Skeletal muscle tissue (tissue), 3 donors: ENCODE measurements at regions not wholly inside any gene's neighbourhood (a gene's known extent, or its start where the extent isn't known, plus 50 kb on each side); places are given as distances from the start of the nearest gene placed in this dataset.
"Not testable (repeated sequence)": the region's sequence is repeated elsewhere in the genome, so short reads cannot be mapped to it uniquely, and the experiment has no call there.

Source experiments
- H3K27ac ChIP-seq: one replicate; pipeline ENCODE4 v1.7.0; 2013; ENCODE audit warnings: mild to moderate bottlenecking, low read depth, low read length, inconsistent platforms
- H3K27me3 ChIP-seq, 3 donors: one replicate each; pipeline ENCODE4 v1.7.0; 2013; ENCODE audit warnings: low read length in 3 of 3; ENCODE audit not compliant: control insufficient read depth in 3 of 3, insufficient read depth in 3 of 3
- H3K36me3 ChIP-seq, 3 donors: one replicate each; pipeline ENCODE4 v1.7.0; 2013; ENCODE audit warnings: low read length in 3 of 3; ENCODE audit not compliant: control insufficient read depth in 3 of 3, insufficient read depth in 3 of 3
- H3K4me1 ChIP-seq, 3 donors: one replicate each; pipeline ENCODE4 v1.7.0; 2013; ENCODE audit warnings: low read length in 3 of 3, mild to moderate bottlenecking in 3 of 3; ENCODE audit not compliant: control insufficient read depth in 3 of 3, insufficient read depth in 3 of 3
- H3K4me3 ChIP-seq, 3 donors: one replicate each; pipeline ENCODE4 v1.7.0; 2013; ENCODE audit warnings: low read length in 3 of 3
- H3K9ac ChIP-seq, 3 donors: one replicate each; pipeline ENCODE4 v1.7.0; 2013; ENCODE audit warnings: low read length in 3 of 3, mild to moderate bottlenecking in 3 of 3, moderate library complexity in 2 of 3, low read depth in 1 of 3
- H3K9me3 ChIP-seq, 3 donors: one replicate each; pipeline ENCODE4 v1.7.0; 2013; ENCODE audit warnings: low read length in 3 of 3; ENCODE audit not compliant: control insufficient read depth in 3 of 3
- donor health status: Osteomylitis.

DNA sequence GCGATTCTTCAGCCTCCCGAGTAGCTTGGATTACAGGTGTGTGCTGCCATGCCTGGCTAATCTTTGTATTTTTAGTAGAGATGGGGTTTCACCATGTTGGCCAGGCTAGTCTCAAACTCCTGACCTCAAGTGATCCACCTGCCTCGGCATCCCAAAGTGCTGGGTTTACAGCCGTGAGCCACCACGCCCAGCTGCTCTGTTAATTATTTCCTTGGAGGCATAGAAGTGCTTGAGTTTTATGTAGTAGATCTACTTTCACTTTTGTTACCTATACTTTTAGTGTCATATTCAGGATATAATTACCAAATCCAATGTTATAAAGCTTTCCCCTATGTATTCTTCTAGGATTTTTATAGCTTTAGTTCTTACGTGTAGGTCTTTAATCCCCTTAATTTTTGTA lies 1093.0 kb downstream of the GATA3 start:
- no peaks in the 10 kb centered on the region for H3K27me3 ChIP-seq
- H3K36me3 ChIP-seq: no peaks in the 10 kb centered on the region
- no peaks in the 10 kb centered on the region for H3K4me1 ChIP-seq
- no peaks in the 10 kb centered on the region for H3K9me3 ChIP-seq
- no peak overlapping the region for H3K4me3 ChIP-seq
- no peak overlapping the region for H3K9ac ChIP-seq
- no peak overlapping the region for H3K27ac ChIP-seq

DNA sequence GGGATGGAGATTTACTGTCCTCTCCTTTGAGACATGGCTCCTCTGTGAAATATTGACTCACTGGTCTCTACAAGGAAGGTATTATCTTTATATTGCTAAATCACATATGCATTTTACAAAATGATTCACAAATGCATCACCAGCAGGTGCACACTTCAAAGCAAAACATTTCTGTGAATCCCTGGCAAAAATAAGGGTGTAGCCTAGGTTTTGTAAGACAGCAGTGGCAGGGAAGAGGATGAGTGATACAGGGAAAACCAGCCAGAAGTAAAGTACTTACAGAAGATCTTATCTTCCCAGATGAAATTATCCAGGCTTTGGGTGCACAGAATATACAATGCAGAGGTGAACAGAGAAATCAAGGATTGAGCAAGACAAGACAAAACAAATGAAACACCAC lies 1094.6 kb downstream of the GATA3 start:
- H3K4me1 ChIP-seq: no peaks in the 10 kb centered on the region
- H3K27me3 ChIP-seq: no peaks in the 10 kb centered on the region
- H3K9me3 ChIP-seq: no peaks in the 10 kb centered on the region
- H3K27ac ChIP-seq: no peak overlapping the region
- H3K9ac ChIP-seq: no peak overlapping the region
- H3K4me3 ChIP-seq: no peak overlapping the region
- H3K36me3 ChIP-seq: no peaks in the 10 kb centered on the region

DNA sequence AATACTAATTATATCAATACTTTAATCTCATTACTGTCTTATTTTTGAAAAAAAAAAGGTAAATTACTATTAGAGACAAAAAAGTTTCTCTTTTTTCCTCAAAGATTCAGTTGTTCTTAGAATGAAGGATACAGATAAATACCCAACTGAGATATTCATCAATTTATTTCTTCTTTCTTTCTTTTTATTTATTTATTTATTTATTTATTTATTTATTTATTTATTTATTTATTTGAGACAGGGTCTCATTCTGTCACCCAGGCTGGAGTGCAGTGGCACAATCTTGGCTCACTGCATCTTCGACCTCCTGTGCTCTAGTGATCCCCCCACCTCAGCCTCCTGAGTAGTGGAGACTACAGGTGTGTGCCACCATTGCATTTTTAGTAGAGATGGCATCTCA lies 1098.6 kb downstream of the GATA3 start:
- not testable (repeated sequence) for H3K27ac ChIP-seq, H3K4me3 ChIP-seq, H3K9me3 ChIP-seq, H3K9ac ChIP-seq, H3K36me3 ChIP-seq, H3K27me3 ChIP-seq, H3K4me1 ChIP-seq

DNA sequence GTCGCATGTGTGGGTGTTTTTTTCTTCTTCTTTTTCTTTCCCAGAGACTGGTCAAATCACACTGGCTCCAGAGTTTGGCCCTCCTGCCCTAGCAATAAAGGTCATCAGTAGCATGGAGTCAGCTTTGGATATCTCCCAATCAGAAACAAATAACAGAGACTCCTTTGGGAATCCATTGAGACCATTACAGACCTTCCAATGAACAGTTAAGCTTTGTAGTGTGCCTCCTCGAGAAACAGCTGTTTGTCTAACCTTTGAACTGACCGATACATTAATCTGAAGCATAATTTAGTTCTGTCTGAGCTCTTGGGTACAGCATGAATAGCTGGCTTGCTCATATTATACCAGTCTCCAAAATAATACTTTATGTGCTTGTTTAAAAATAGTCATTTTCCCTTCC lies 1103.2 kb downstream of the GATA3 start:
- no peaks in the 10 kb centered on the region for H3K9me3 ChIP-seq
- H3K27me3 ChIP-seq: no peaks in the 10 kb centered on the region
- H3K4me1 ChIP-seq: no peaks in the 10 kb centered on the region
- no peak overlapping the region for H3K9ac ChIP-seq
- no peaks in the 10 kb centered on the region for H3K36me3 ChIP-seq
- no peak overlapping the region for H3K27ac ChIP-seq
- H3K4me3 ChIP-seq: no peak overlapping the region

DNA sequence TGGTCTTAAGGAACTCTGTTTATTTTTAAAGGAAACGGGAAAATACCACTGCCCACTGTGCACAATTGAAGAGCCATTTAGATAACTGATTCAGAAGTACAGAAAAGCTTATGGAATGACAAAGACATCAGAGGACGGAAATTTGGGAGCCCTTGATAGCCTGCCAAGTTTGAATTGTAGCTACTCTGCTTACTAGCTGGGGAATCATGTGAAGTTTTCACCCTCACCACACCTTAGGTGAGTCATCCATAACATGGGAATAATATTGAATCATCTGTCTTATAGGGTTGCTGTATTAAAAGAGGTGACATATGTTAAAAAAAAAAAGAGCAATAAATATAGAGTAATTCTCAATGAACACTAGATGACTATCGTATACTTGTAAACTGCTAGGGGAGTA lies 1104.2 kb downstream of the GATA3 start:
- no peak overlapping the region for H3K4me3 ChIP-seq

DNA sequence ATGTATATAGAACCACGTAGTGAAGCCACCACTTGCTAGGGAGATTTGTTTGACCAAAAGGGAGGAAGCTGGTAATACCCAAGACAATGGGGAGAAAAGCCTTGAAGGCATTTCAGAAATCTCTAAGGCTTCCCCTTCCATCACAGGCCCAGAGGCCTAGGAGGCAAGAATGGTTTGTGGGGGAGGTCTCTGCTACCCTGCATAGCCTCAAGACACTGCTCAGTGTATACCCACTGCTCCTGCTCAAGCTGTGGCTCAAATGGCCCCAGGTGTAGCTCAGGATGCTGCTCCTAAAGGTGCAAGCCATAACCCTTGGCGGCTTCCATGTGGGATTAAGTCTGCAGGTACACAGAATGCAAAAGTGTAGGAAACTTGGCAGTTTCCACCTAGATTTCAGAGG lies 1105.8 kb downstream of the GATA3 start:
- no peaks in the 10 kb centered on the region for H3K4me1 ChIP-seq

More for the DNA sequence above, 1104.2 kb downstream of the GATA3 start:
- Histone ChIP-seq H3K9ac (no peak overlapping the region), H3K9me3 (no peaks in the 10 kb centered on the region), H3K36me3 (no peaks in the 10 kb centered on the region), H3K4me1 (no peaks in the 10 kb centered on the region), H3K27ac (no peak overlapping the region), H3K27me3 (no peaks in the 10 kb centered on the region)

DNA sequence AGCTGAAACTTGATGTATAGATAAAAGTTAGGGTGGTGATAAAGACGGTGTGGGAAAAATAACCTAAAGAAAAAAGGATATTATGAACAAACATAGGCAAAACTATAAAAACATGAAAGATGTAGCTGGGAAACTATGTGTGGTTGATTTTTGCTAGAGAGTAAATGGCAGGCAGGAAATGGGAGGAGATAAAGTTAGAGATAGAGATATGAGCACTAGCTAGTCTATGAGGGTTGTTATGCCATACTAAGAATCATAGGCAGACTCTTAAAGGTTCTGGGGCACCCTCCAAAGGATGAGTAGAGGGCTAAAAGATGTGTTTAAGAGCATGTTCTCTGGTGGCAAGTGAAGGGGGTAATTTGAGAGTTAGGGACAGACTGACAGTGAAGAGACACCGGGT lies 1109.2 kb downstream of the GATA3 start:
- peaks cover 0 to 3% (median 0%) of the 10 kb centered on the region in 3 donors for H3K9me3 ChIP-seq
- H3K4me3 ChIP-seq: no peak overlapping the region
- no peaks in the 10 kb centered on the region for H3K36me3 ChIP-seq
- no peak overlapping the region for H3K27ac ChIP-seq
- no peaks in the 10 kb centered on the region for H3K27me3 ChIP-seq
- H3K9ac ChIP-seq: no peak overlapping the region
- H3K4me1 ChIP-seq: no peaks in the 10 kb centered on the region

More for the DNA sequence above, 1105.8 kb downstream of the GATA3 start:
- Histone ChIP-seq H3K9me3 (peaks cover 0 to 3% (median 0%) of the 10 kb centered on the region in 3 donors), H3K36me3 (no peaks in the 10 kb centered on the region), H3K27ac (no peak overlapping the region), H3K4me3 (no peak overlapping the region), H3K27me3 (no peaks in the 10 kb centered on the region), H3K9ac (no peak overlapping the region)

DNA sequence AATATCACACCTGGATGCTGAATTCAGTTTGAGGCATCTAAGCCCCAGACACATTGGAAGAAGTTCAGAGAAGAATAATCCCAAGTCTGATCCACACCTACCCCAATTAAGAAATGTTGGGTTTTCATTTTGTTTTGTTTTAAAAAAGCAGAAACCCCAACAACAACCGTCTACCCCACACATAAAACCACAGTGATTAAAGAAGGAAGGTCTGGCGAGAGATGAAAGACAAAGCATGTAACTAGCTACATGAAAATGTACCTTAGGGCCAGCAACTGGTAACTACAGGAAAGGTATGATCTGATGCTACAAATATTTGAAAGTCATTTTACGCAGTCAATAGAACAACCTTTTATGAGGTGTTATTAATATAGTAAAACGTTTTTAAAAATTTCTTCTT lies 1112.3 kb downstream of the GATA3 start:
- no peaks in the 10 kb centered on the region for H3K27me3 ChIP-seq
- no peak overlapping the region for H3K27ac ChIP-seq
- H3K9me3 ChIP-seq: peaks cover 0 to 3% (median 0%) of the 10 kb centered on the region in 3 donors
- H3K4me3 ChIP-seq: no peak overlapping the region
- H3K4me1 ChIP-seq: no peaks in the 10 kb centered on the region
- H3K9ac ChIP-seq: no peak overlapping the region
- H3K36me3 ChIP-seq: no peaks in the 10 kb centered on the region

DNA sequence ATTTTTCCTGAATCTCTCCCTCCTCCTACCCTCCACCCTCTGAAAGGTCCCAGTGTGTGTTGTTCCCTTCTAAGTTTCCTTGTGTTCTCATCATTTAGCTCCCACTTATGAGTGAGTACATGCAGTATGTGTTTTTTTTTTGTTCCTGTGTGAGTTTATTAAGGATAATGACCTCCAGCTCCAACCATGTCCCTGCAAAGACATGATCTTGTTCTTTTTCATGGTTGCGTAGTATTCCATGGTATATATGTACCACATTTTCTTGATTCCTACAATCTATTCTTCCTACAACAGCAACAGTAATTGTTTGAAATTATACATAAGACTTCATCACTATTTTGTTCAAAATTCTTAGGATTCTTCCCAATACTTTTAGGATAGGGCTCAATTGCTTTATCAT lies 1117.8 kb downstream of the GATA3 start:
- H3K4me3 ChIP-seq: no peak overlapping the region
- peaks cover 0 to 2% (median 0%) of the 10 kb centered on the region in 3 donors for H3K27me3 ChIP-seq
- no peaks in the 10 kb centered on the region for H3K4me1 ChIP-seq
- no peaks in the 10 kb centered on the region for H3K9me3 ChIP-seq
- no peaks in the 10 kb centered on the region for H3K36me3 ChIP-seq
- no peak overlapping the region for H3K27ac ChIP-seq
- no peak overlapping the region for H3K9ac ChIP-seq

DNA sequence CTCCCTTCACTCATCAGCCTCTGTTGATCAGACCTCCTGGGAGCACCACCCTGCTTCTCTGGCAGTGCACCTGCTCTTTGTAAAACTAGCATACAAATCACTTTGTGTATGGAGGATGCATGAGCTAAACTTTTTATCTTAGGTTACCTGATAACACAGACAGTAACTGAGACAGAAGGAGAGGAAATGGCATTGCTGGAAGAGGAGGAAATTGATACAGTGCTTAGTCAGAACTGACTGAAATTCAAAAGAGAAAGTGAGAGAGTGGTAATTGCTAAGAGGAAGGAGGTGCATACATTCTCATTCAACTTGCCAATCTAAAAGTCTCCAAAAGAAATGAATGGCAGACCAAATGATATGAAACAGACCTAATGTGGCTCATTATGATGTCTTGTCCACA lies 1120.7 kb downstream of the GATA3 start:
- H3K36me3 ChIP-seq: no peaks in the 10 kb centered on the region
- H3K27ac ChIP-seq: no peak overlapping the region
- H3K4me3 ChIP-seq: no peak overlapping the region
- no peaks in the 10 kb centered on the region for H3K4me1 ChIP-seq
- peaks cover 0 to 2% (median 0%) of the 10 kb centered on the region in 3 donors for H3K27me3 ChIP-seq
- H3K9me3 ChIP-seq: no peaks in the 10 kb centered on the region
- no peak overlapping the region for H3K9ac ChIP-seq
